WTC11 (cell line): ENCODE measurements at regions not wholly inside any gene's neighbourhood (a gene's known extent, or its start where the extent isn't known, plus 50 kb on each side); places are given as distances from the start of the nearest gene placed in this dataset.

ENCODE experiments used
- ATAC-seq: fragments of 200-7000 bp; cut with Tn5 transposase; 2 replicates; pipeline ENCODE4 v1.10.0; 2021; ENCODE audit warnings: mild to moderate bottlenecking, moderate library complexity
- CTCF ChIA-PET: fragments of 300-600 bp; sonication (Branson Sonifier 250); formaldehyde crosslinking; loops from one replicate; lab custom pipeline; 2021; ENCODE audit warnings: antibody characterized with exemption; lab: Charles Lee
- POLR2A ChIA-PET: fragments of 350-600 bp; sonication (Branson Sonifier 250); formaldehyde crosslinking; loops from one replicate; lab custom pipeline; 2021; ENCODE audit warnings: antibody characterized with exemption; lab: Charles Lee
- DNase-seq: peaks from one replicate; pipeline ENCODE4 v3.0.0; 2021; ENCODE audit warnings: low spot score
- H3K27ac Mint-ChIP-seq: 2 replicates; pipeline ENCODE4 v1.8.0; 2021; ENCODE audit warnings: mixed read lengths
- H3K27me3 Mint-ChIP-seq: 2 replicates; pipeline ENCODE4 v1.8.0; 2021; ENCODE audit warnings: low read depth, mild to moderate bottlenecking, moderate library complexity, mixed read lengths
- H3K36me3 Mint-ChIP-seq: 2 replicates; pipeline ENCODE4 v1.8.0; 2021; ENCODE audit warnings: mixed read lengths
- H3K4me1 Mint-ChIP-seq: 2 replicates; pipeline ENCODE4 v1.8.0; 2022; ENCODE audit warnings: mixed read lengths
- H3K4me3 Mint-ChIP-seq: 2 replicates; pipeline ENCODE4 v1.8.0; 2021; ENCODE audit warnings: mild to moderate bottlenecking, moderate library complexity, mixed read lengths
- H3K9me3 Mint-ChIP-seq: 2 replicates; pipeline ENCODE4 v1.8.0; 2021; ENCODE audit warnings: mixed read lengths
- E2F4 ChIP-seq: sonication (generic); formaldehyde crosslinking; IDR thresholded peaks from 2 replicates; pipeline ENCODE4 v1.8.1; 2022; ENCODE audit warnings: low read depth, mild to moderate bottlenecking, moderate library complexity, missing genetic modification reagents, borderline replicate concordance
- ETV6 ChIP-seq: sonication (generic); formaldehyde crosslinking; IDR thresholded peaks from 2 replicates; pipeline ENCODE4 v1.8.1; 2022; ENCODE audit warnings: mild to moderate bottlenecking, missing genetic modification reagents
- FOXJ3 ChIP-seq: sonication (generic); formaldehyde crosslinking; IDR thresholded peaks from 2 replicates; pipeline ENCODE4 v1.9.0; 2021; ENCODE audit warnings: missing genetic modification reagents, mild to moderate bottlenecking, borderline replicate concordance
- FOXK1 ChIP-seq: sonication (generic); formaldehyde crosslinking; IDR thresholded peaks from 2 replicates; pipeline ENCODE4 v1.8.0; 2022; ENCODE audit warnings: mild to moderate bottlenecking, moderate library complexity, missing genetic modification reagents
- FOXP1 ChIP-seq: sonication (generic); formaldehyde crosslinking; IDR thresholded peaks from 2 replicates; pipeline ENCODE4 v1.8.0; 2022; ENCODE audit warnings: missing genetic modification reagents, mild to moderate bottlenecking, moderate library complexity, borderline replicate concordance
- FOXP4 ChIP-seq: sonication (generic); formaldehyde crosslinking; IDR thresholded peaks from 2 replicates; pipeline ENCODE4 v1.8.0; 2022; ENCODE audit warnings: mild to moderate bottlenecking, missing genetic modification reagents
- IRF1 ChIP-seq: sonication (generic); formaldehyde crosslinking; IDR thresholded peaks from 2 replicates; pipeline ENCODE4 v1.8.0; 2023; ENCODE audit warnings: missing genetic modification reagents
- JAZF1 ChIP-seq: fragments of 250-450 bp; sonication (Bioruptor Pico); IDR thresholded peaks from 2 replicates; pipeline ENCODE4 v1.9.0; 2021; ENCODE audit warnings: moderate library complexity, mild to moderate bottlenecking, inconsistent platforms
- JUN ChIP-seq: sonication (generic); formaldehyde crosslinking; IDR thresholded peaks from 2 replicates; pipeline ENCODE4 v1.8.0; 2023; ENCODE audit warnings: mild to moderate bottlenecking, missing genetic modification reagents
- NFE2L1 ChIP-seq: sonication (generic); formaldehyde crosslinking; IDR thresholded peaks from 2 replicates; pipeline ENCODE4 v1.8.1; 2023; ENCODE audit warnings: missing genetic modification reagents
- NFYB ChIP-seq: sonication (generic); formaldehyde crosslinking; conservative IDR thresholded peaks from 2 replicates; pipeline ENCODE4 v1.8.0; 2022; ENCODE audit warnings: low read depth, missing genetic modification reagents
- PRDM15 ChIP-seq: sonication (generic); formaldehyde crosslinking; IDR thresholded peaks from 2 replicates; pipeline ENCODE4 v1.8.0; 2022; ENCODE audit warnings: missing genetic modification reagents
- PREB ChIP-seq: sonication (generic); formaldehyde crosslinking; IDR thresholded peaks from 2 replicates; pipeline ENCODE4 v1.8.1; 2022; ENCODE audit warnings: mild to moderate bottlenecking, missing genetic modification reagents, moderate library complexity, borderline replicate concordance
- SOX15 ChIP-seq: fragments of 250-450 bp; sonication (Bioruptor Pico); IDR thresholded peaks from 2 replicates; pipeline ENCODE4 v1.9.0; 2021; ENCODE audit warnings: mild to moderate bottlenecking
- TEAD4 ChIP-seq: sonication (generic); formaldehyde crosslinking; IDR thresholded peaks from 2 replicates; pipeline ENCODE4 v1.8.0; 2022; ENCODE audit warnings: mild to moderate bottlenecking, missing genetic modification reagents
- TP53 ChIP-seq: sonication (generic); formaldehyde crosslinking; IDR thresholded peaks from 2 replicates; pipeline ENCODE4 v1.8.1; 2023; ENCODE audit warnings: mild to moderate bottlenecking, missing genetic modification reagents
- ZBTB21 ChIP-seq: sonication (generic); formaldehyde crosslinking; IDR thresholded peaks from 2 replicates; pipeline ENCODE4 v1.8.1; 2023; ENCODE audit warnings: mild to moderate bottlenecking, missing genetic modification reagents, borderline replicate concordance
- ZNF121 ChIP-seq: sonication (generic); formaldehyde crosslinking; IDR thresholded peaks from 2 replicates; pipeline ENCODE4 v1.8.0; 2023; ENCODE audit warnings: missing genetic modification reagents
- ZNF219 ChIP-seq: sonication (generic); formaldehyde crosslinking; IDR thresholded peaks from 2 replicates; pipeline ENCODE4 v1.8.0; 2023; ENCODE audit warnings: missing genetic modification reagents, mild to moderate bottlenecking, borderline replicate concordance
- ZNF263 ChIP-seq: sonication (generic); formaldehyde crosslinking; IDR thresholded peaks from 2 replicates; pipeline ENCODE4 v1.8.1; 2022; ENCODE audit warnings: low read depth, mild to moderate bottlenecking, moderate library complexity, missing genetic modification reagents
- ZNF423 ChIP-seq: fragments of 250-450 bp; sonication (Bioruptor Pico); IDR thresholded peaks from 2 replicates; pipeline ENCODE4 v2.1.2; 2022; ENCODE audit warnings: mild to moderate bottlenecking, moderate library complexity
- ZNF671 ChIP-seq: fragments of 250-450 bp; sonication (Bioruptor Pico); IDR thresholded peaks from 2 replicates; pipeline ENCODE4 v1.8.0; 2021; ENCODE audit warnings: mild to moderate bottlenecking

- ChIA-PET CTCF (no interaction called here), POLR2A (no interaction called here)
- Mint-ChIP-seq H3K4me1 (peaks cover 34% of the 10 kb centered on the region), H3K36me3 (peaks cover 12% of the 10 kb centered on the region), H3K27ac (no peak overlapping the region), H3K9me3 (peaks cover 16% of the 10 kb centered on the region), H3K27me3 (no peaks in the 10 kb centered on the region; the same call in 1 of the 2 replicates), H3K4me3 (no peak overlapping the region)
- DNase-seq (no peak), ATAC-seq (no peak)
- TF ChIP-seq FOXP1 (CRISPR knock-in tag): no peak
- no peak for TF ChIP-seq ZNF263
- TF ChIP-seq ETV6 (CRISPR knock-in tag): no peak
- no peak for TF ChIP-seq PREB (CRISPR knock-in tag)
- TF ChIP-seq E2F4: no peak
- no peak for TF ChIP-seq SOX15 (CRISPR knock-in tag)
- no peak for TF ChIP-seq FOXK1
- no peak for TF ChIP-seq NFE2L1
- TF ChIP-seq FOXP4: no peak
- TF ChIP-seq FOXJ3: no peak
- TF ChIP-seq PRDM15 (CRISPR knock-in tag): no peak
- no peak for TF ChIP-seq ZNF121
Observed at GRCh38 chr4:26033389-26033788, 119.4 kb downstream of the SMIM20 start.

GRCh38 chr4:26034849-26035248 is 120.8 kb downstream of the SMIM20 start:
- CTCF ChIA-PET: no interaction called here
- POLR2A ChIA-PET: no interaction called here

More at GRCh38 chr4:26034849-26035248, 120.8 kb downstream of the SMIM20 start:
- DNase-seq: no peak
- H3K27ac Mint-ChIP-seq: no peak overlapping the region
- ATAC-seq: no peak
- no peak overlapping the region for H3K4me3 Mint-ChIP-seq
- peaks cover 26% of the 10 kb centered on the region for H3K4me1 Mint-ChIP-seq
- H3K36me3 Mint-ChIP-seq: peaks cover 12% of the 10 kb centered on the region
- no peak for TF ChIP-seq JAZF1 (CRISPR knock-in tag)
- TF ChIP-seq ZNF671 (CRISPR knock-in tag): no peak
- TF ChIP-seq NFYB: no peak
- TF ChIP-seq ZNF423 (CRISPR knock-in tag): no peak
- TF ChIP-seq TEAD4 (CRISPR knock-in tag): no peak
- TF ChIP-seq FOXK1: no peak
- no peak for TF ChIP-seq FOXJ3
- no peak for TF ChIP-seq ZBTB21 (CRISPR knock-in tag)
- TF ChIP-seq ZNF219 (CRISPR knock-in tag): no peak
- no peak for TF ChIP-seq JUN (CRISPR knock-in tag)
- TF ChIP-seq TP53 (CRISPR knock-in tag): no peak
- no peak for TF ChIP-seq IRF1
- no peaks in the 10 kb centered on the region; the same call in 1 of the 2 replicates for H3K27me3 Mint-ChIP-seq
- H3K9me3 Mint-ChIP-seq: peaks cover 16% of the 10 kb centered on the region
